Mesenteric fat pad (tissue), 1 donor: ENCODE measurements at regions not wholly inside any gene's neighbourhood (a gene's known extent, or its start where the extent isn't known, plus 50 kb on each side); places are given as distances from the start of the nearest gene placed in this dataset.
"Not testable (repeated sequence)": the region's sequence is repeated elsewhere in the genome, so short reads cannot be mapped to it uniquely, and the experiment has no call there.

Source experiments
- DNase-seq: peaks from one replicate; pipeline ENCODE4 v3.0.0-alpha.2; 2020; ENCODE audit warnings: low spot score
- donor health status: DM: yes; HTN: yes; CAD: no.

DNA sequence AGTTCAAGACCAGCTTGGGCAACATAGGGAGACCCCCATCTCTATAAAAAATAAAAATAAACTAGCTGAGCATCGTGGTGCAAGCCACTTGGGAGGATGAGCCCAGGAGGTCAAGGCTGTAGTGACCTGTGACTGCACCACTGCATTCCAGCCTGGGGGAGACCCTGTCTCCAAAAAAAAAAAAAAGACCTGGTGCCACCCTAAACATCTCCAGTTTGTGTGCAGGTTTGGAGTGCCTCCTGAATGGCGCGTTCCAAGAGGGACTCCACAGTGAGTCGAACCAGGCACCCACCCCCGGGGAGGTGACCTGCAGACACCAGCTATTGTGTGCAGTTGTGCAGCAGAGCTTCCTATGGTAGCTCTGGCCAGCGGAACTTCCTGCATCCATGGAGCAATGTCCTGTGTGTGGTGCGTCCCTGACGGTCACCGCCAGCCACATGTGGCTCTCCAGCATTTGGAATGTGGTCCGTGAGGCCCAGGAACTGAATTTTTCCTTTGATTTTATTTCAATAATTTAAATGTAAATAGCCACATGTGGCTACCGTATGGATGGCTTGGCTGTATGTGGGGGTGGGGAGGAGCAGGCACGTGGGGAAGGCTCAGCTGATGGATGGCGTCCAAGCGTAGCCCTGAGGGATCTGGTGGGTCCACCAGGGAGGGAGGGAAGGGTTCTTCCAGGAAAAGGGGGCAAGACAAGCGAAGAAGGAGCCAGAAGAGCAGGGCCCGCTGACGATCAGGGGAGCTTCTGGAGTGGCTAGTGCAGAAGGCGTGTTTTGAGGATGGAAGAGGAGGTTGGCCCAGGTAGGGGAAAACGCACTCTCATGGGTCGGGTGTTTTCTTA is 107.1 kb upstream of the GSE1 start:
- DNase-seq = no peak

DNA sequence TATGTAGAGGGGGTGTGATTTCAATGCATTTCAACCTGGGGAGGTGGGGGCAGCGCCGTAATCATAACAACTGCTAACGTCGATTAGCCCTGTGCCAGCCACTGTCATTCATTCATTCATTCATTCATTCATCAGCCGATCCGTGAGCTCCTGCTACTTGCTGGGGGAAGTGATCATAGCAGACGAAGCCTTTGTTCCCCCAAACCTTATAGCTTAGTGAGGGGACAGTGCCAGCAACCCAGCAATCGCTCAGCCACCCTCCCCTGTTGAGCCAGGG is 106.5 kb upstream of the GSE1 start:
- DNase-seq = no peak

DNA sequence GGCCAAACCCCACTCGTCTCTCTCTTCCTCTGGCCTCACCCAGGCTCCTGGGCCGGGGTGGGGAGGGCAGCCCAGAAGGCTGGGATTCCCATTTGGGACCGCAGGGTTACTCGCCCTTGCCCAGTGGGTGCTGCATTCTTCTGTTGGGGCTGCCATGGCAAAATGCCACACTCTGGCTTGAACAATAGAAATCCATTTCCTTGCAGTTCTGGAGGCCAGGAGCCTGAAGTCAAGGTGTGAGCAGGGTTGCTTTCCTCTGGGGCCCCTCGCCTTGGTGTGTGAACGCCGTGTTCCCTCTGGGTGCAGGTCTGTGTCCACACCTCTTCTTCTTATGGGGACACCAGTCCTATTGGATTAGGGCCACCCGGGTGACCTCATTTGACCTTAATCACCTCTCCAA is 105.8 kb upstream of the GSE1 start:
- no peak for DNase-seq

DNA sequence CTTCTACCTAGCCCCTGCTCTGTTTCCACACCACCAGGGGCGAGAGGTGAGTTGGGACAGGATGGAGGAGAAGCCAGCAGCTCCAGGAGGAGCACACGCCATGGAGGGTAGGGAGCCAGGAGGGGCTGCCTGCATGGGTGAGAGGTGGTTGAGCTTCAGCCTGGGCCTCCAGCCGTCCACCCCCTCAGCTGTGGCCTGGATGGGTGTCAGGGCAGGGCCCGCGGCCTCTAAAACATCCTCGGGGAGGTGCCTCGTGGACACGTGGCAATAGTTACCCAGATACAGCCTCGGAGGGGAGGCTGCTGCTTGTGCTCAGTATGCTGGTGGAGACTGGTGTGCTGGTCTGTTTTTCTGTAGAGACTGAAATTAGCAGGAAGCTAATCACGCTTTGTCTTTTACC is 104.7 kb upstream of the GSE1 start:
- DNase-seq = no peak

DNA sequence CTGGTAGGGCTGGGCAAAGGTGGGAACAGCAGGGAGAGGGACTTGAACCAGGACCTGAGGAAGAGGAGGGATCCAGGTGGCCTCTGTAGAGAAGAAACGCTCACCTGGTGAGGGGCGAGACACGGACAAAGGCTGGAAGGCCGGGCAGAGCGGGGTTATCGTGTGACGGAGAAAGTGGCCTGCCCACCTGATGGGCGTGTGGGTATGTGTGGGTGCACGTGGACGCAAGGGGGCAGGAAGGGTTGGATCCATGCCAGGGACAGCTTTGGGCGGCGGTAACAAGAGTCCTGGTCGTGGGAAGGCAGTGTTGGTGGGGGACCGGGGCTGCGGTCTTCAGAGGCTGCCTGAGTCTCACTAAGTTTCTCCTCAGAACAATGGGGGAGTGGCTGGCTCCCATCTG is 104.1 kb upstream of the GSE1 start:
- no peak for DNase-seq

DNA sequence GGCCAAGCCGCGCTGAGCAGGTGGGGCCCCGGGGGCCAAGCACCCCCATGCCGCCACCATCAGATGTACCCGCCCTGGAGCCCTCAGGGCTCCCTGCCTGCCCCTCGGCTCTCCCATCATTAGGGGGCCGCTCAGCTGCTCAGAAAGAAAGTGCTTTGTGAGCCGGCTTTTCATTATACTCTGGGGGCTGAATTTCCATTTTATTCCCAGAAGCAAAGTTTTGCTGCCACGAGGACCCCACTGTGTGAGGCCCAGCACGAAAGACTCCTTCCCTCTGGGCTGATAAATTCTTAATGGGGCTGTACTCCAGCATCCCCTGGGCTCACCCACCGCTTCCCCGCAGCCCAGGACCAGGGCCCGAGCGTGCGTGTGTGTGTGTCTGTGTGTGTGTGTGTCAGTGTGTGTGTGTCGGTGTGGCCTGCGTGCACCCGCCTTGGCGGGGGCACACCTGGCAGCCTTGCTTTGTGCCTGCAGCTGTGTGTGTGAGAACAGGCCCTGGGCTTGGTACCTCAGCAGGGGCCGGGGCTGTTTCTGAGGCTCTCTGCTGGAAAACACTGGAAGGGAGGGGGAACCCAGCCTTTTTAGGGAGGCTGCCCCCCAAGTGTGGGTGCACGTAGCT is 103.0 kb upstream of the GSE1 start:
- no peak for DNase-seq

DNA sequence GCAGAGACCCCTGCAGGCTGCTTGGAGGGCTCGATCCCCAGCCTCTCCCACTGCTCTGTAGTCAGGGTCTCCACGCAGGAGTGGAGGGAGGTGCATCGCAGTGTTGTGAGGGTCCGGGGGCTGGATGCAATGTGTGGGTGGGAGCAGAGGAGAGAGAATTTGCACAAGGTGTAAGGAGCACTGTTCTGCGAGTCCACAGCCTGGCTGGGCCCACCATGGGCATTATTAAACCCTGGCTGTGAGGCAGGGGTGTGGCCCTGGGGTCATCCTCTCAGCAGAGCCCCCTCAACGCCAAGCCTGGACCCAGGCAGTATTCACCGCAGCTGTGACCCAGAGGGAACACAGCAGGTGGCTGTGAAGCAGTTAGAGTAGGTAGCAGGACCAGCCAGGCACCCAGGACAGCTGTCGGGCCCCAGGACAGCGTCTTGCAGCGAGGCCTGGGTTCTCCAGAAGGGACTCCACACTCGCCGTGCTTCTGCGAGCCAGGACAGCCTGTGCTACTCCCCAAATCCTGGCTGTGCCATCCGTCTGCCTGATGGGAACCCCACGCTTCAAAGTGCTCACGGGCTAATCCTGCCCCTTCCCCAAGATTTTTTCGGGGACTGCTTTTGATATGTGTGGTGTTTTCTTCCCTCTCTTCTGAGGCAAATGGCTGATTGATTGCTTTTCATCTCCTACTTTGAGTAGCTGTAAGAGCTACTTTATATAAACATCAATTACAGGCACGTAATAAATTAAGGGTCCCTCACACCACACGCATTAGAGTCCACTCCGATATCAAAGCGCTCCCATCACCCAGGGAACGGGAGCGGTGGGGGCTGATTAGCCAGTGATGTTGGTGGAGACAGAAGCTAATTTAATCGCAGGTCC is 100.9 kb upstream of the GSE1 start:
- DNase-seq = no peak

DNA sequence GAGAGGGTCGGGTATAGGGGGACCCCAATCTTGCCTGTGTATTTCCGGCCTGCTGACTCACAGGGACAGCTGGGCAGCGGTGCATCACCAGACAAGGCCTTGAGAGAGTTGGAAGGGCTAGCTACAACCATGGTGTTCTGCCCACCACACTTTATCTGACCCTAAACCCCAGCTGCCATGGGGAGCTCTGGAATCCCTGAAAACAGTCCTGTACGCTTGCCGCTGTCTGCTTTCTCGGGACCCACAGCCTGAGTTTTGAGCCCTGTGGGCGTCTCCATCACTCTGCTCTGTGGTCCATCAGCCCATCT is 100.4 kb upstream of the GSE1 start:
- DNase-seq = no peak

DNA sequence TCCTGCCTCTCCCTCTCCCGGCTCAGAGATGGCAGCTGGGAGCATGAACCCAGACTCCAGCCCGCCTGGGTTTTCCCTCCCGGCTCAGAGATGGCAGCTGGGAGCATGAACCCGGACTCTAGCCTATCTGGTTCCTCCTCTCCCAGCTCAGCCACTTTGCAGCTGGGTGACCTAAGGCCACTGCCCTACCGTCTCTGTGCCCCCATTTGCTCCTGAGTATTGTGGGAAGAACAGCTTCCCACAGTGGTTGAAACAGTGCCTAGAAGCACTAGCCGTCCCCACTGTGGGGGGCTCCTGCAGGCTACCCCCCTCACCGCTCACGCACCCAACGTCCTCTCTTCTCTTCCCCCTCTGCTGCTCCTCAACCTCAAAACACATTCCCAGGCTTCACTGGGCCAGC is 99.9 kb upstream of the GSE1 start:
- DNase-seq = no peak

DNA sequence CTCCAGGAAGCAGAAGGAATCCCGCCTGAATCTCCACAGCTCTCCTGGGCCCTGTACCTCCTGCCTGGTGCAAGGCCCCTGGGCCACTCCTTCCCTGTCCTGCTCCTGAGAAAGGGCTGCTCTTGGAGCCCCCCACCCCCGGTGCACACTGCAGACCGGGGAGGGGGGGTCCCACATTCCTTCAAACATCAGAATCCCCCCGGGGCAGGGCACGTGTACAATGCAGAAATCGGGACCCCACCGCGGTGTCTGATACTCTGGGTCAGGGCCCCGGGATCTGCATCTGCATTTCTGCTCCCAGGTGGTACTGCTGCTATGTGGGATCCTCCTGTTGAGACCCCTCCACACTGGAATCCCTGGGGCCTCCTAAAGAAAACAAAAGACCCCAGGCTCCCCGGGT is 99.5 kb upstream of the GSE1 start:
- no peak for DNase-seq

DNA sequence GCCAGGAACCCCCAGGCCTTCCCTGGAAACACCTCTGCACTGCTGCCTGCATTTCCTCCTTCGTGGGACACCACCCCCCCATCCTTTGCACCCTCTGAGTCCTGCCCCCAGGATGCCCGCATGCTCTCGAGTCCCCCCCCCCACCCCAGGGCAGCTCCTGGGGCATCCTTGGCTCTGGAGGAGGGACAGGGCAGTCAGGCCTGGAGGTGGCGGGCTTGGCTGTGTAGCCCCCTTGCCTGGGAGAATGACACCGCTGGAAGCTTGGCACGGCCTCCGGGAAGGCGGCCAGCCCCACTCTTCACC is 98.9 kb upstream of the GSE1 start:
- no peak for DNase-seq

DNA sequence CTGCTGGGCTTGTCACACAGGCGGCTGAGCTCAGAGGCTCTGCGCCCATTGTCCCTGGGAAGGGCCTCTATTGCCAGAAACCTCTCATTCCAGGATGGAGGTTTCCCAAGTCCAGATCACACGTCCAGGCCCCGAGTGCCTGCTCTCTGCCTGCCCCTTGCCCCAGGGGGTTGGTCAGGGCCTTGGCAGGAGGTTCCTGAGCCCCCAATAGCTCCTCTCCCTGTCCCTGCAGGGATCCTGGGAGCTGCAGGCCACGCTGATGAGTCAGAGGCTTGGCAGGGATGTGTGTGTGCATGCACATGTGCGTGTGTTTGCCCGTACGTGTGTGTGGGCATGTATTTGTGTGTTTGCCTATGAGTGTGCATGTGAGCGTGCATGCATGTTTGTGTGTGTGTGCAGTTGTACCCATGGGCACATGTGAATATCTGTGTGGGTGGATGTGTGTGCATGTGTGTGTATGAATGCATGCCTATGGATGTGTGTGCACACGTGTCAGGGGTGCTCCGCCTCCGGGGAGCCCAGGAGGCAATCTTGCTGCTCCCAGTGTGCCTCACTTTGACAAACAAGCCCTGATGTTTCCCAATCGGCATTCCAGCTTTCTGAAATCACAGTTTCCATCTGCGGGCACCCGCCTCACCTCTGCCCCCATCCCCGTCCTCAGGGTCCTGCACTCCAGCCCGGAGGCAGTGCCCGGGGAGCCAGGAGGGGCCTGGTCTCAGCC is 98.4 kb upstream of the GSE1 start:
- no peak for DNase-seq

DNA sequence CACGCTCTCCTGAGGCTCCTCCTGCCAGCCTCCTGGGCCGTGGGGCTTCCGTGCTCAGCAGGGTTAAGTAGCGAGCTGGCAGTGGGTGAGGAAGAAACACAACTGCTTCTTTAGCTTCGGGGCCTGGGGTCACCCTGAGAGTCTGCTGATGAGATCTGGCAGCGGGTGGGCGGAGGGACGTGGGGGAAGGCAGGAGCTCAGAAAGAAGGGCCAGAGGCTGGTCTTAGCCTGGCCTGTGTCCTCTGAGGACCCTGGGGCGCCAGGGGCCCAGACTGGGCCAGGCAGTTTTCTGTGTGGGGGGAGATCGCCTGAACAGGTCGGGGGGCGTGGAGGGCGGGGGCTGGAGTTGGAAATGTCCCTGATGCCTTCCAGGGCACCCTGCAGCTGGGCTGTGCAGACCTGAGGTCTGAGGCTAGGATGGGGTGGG is 97.8 kb upstream of the GSE1 start:
- no peak for DNase-seq

DNA sequence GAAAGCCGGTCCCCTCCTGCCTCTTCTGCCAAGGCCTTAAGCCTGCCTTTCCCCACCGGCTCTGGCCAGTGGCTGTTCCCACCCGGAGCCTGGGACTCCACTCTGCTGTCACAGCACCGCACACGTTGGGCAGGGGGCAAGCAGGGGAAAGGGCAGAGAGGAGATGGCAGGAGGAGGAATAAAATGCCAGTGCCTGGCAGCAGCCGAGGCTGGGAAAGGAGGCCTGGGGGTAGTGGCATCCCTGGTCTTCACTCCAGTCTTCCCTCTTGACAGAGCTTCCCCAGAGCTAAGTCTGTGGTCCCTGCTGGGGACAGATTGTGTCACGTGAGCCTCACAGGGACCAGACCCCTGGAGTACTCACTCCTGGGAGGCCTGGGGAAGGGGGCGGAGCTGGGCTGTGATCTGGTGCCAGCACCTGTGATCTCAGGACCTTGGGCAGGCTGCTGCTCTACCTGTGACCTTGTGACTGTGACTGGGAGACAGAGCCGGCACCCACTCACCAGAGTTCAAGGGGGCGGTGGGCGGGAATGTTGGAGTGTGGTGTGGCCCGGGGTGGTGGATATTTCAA is 97.2 kb upstream of the GSE1 start:
- DNase-seq = no peak

DNA sequence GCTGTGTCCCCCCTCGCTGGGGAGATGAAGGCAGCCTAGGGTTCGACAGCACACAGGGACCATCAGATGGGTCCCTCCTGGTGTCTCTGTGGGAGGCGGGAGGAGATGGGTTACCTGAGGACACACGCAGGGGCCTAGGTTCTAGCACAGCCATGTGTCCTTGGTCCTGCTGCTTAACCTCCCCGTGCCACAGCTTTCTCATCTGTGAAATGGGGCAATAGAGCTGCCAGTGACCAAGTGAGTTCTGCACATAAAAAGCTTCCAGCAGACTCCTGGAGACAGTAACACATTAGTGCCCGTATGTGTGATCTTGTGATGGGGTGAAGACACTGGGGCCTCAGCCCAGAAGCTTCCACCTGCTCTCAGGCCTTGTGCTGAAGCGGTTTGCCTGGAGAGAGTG is 96.0 kb upstream of the GSE1 start:
- no peak for DNase-seq

DNA sequence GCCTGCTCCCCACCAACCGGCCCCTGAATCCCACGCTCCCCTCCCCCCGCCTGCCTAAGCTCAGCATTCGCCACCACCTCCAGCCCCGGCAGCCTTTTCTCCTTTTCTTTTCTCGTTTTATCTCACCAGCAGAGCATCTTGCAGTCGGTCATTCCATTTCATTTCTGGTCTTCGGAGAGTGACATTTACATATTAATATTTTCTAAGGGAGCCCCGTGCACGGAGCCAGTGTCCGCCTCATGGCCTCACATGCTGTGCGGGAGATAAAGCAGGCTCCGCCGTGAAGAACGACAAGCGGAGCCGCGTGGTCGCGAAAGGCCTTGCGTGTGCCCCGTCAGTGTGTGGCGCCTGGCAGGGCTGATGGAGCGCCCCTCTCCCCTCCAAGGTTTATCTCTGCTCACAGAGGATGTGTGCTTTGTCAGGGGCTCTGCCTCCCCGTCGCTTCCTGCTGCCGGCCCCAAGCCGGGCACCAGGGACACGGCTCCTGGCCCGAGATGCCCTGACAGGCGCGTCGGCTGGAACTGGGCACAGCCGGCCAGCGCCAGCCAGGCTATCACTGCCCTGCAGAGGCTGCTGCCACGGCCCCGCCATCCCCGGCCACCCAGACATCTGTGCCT is 95.5 kb upstream of the GSE1 start:
- no peak for DNase-seq

DNA sequence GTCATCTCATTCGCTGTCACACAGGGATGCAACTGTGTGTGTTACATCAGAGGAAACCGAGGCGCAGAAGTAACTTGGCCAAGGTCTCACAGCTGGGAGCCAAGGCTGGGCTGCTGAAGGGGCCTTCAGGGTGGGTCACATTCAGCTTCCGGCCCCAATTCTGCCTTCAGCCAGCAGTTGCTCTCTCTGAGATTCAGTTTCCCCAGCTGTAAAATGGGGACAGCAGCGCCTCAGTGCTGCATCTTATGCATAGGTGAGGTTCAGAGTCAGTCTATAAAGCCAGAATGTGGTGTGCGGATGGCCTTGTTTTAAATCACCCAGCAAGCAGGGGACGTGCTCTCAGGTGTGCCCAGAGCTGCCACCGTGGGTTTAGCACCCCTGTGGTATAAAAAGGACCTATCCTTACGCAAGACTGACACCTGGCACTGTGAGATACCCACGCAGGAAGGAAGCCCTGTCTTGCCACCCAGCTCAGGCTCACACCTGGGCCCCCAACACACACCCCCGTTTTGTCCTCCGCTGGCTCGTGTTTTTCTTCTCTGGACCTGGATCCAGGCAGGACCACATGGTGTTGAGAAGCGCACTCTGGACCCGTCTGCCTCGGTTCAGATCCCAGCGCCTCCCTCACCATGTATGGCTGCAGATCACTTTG is 94.6 kb upstream of the GSE1 start:
- no peak for DNase-seq

DNA sequence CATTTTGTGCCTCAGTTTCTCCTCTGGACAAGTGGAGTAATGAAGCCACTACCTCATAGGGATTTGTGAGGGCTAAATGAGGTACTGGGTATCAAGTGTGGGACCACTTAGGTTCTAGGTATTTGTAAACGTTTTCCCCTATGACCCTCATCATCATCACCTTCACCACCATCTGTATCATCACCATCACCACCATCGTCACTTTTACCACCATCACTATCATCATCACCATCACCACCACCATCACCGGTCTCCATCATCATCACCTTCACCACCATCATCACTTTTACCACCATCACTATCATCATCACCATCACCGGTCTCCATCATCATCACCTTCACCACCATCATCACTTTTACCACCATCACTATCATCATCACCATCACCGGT is 94.1 kb upstream of the GSE1 start:
- not testable (repeated sequence) for DNase-seq

DNA sequence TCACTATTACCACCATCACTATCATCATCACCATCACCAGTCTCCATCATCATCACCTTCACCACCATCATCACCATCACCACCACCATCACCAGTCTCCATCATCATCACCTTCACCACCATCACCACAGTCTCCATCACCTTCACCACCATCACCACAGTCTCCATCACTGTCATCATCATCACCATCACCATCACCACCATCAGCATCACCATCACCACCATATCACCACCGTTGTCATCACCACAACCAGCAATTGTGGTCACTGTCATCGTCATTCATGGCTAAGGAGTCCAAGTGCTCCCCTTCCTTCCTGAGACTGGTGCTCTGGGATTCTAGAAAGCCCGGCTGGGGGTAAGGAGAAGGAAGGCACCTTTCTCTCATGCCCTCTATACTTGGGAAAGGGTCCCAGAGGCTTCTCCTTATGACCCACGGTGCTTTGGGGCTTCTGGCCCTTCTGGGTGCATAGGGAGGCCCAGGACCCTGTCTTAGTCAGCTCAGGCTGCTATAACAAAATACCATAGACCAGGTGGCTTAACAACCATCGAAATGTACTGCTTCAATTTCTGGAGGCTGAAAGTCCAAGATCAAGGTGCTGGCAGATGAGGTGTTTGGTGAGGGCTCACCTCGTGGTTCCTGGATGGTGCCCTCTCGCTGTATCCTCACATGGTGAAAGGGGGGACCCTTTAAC is 93.4 kb upstream of the GSE1 start:
- DNase-seq = no peak

DNA sequence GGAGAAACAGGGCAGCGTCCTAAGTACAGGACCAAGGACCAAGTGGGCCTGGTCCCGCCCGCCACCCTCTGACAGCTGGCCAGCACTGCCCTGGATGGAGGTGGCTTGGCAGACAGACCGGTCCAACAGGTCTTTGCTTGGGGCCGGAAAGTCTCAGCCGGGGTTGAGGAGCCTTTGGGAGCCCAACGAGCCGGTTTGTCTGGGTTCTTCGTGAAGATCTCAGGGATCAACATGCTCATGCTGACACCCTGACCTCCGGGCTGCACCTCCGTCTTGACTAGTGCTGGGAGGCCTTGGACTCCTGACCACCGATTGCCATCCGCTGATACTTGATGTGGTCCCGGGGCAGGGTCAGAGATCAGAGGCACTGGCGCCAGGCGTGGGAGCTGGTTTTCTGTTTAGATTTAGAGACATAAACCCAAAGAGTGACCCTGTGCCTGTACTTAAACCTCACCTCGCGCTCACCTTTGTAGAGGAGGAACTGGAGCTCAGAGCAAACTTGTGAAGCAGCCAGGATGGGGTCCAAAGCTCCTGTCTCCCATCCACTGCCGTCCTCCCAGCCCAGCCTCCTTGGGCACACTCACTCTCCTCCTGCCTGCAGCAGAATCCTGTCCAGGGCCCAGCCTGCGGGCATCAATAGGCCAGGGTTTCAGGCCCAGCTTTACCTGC is 92.1 kb upstream of the GSE1 start:
- no peak for DNase-seq
